ENCODE measurements at regions not wholly inside any gene's neighbourhood (a gene's known extent, or its start where the extent isn't known, plus 50 kb on each side); places are given as distances from the start of the nearest gene placed in this dataset.
"Not testable (repeated sequence)": the region's sequence is repeated elsewhere in the genome, so short reads cannot be mapped to it uniquely, and the experiment has no call there.

DNA sequence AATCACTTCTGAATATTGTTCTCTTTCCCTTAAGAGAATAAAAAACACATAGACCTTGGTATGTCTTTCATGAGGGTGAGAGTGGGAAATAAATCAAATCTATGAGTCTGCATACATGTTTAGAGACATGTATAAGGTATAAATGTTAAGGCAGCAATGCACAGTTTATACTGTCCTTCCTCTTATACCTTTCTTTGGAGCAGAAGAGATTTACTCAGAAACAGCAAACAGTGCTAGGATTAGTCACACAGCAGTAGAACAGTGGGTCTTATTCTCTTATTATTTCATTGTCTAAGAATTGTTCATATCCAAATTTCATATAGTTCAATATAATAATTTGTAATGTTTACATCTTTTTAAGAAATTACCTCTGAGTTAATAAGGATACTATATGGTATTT lies 126.7 kb upstream of the TMEM196 start:
- no peaks in the 10 kb centered on the region for H3K27me3 ChIP-seq (ENCODE audit: control insufficient read depth in 1 of 2, insufficient read depth in 2 of 2, low read length in 2 of 2)
- DNase-seq, result no peak
- H3K9me3 ChIP-seq (ENCODE audit: control insufficient read depth in 1 of 2, insufficient read depth in 1 of 2, low read length in 2 of 2), result no peaks in the 10 kb centered on the region
- H3K4me1 ChIP-seq (ENCODE audit: insufficient read depth, low read length), result no peaks in the 10 kb centered on the region
- no peak overlapping the region for H3K4me3 ChIP-seq (ENCODE audit: low read length)
- TF ChIP-seq, protein P1, sequence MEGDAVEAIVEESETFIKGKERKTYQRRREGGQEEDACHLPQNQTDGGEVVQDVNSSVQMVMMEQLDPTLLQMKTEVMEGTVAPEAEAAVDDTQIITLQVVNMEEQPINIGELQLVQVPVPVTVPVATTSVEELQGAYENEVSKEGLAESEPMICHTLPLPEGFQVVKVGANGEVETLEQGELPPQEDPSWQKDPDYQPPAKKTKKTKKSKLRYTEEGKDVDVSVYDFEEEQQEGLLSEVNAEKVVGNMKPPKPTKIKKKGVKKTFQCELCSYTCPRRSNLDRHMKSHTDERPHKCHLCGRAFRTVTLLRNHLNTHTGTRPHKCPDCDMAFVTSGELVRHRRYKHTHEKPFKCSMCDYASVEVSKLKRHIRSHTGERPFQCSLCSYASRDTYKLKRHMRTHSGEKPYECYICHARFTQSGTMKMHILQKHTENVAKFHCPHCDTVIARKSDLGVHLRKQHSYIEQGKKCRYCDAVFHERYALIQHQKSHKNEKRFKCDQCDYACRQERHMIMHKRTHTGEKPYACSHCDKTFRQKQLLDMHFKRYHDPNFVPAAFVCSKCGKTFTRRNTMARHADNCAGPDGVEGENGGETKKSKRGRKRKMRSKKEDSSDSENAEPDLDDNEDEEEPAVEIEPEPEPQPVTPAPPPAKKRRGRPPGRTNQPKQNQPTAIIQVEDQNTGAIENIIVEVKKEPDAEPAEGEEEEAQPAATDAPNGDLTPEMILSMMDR (IDR thresholded peaks at IDR 0.05), result no peak
- no peak overlapping the region for H3K27ac ChIP-seq (ENCODE audit: low read depth in 1 of 2, low read length in 2 of 2)
- Mint-ChIP-seq H3K4me3 (no peak overlapping the region), H3K4me1 (ENCODE audit: low read depth) (no peaks in the 10 kb centered on the region), H3K36me3 (ENCODE audit: low read depth) (no peaks in the 10 kb centered on the region), H3K27me3 (no peaks in the 10 kb centered on the region), H3K27ac (no peak overlapping the region), H3K9me3 (peaks cover 6% of the 10 kb centered on the region)
- intact Hi-C loops (cut with DNase I, micrococcal nuclease), result no loop called here
- H3K36me3 ChIP-seq (ENCODE audit: insufficient read depth, low read length), result no peaks in the 10 kb centered on the region
- ChIA-PET CTCF (no interaction called here), POLR2A (no interaction called here)
- no peak for ATAC-seq (ENCODE audit: poor library complexity)

DNA sequence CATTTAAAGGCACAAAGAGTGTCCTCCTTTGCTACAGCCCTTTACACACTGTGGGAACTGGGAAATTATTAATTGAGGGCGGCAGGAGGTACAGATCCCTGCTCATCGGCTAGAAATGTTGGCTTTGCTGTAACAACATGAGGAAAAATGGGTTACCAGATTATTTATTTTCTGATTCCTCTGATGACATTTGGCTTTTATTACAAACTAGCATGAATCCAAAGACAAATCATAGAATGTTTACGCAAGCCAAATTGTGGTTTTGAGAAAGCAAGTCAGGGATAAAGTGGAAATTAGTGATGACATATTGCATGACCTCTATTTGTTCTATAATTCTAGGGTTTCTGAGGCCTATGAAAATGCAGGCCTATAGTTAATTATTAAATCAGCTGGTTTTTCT lies 126.1 kb upstream of the TMEM196 start:
- Histone ChIP-seq H3K27ac (ENCODE audit: low read depth in 1 of 2, low read length in 2 of 2) (no peak overlapping the region), H3K27me3 (ENCODE audit: control insufficient read depth in 1 of 2, insufficient read depth in 2 of 2, low read length in 2 of 2) (no peaks in the 10 kb centered on the region), H3K4me3 (ENCODE audit: low read length) (no peak overlapping the region), H3K4me1 (ENCODE audit: insufficient read depth, low read length) (no peaks in the 10 kb centered on the region), H3K9me3 (ENCODE audit: control insufficient read depth in 1 of 2, insufficient read depth in 1 of 2, low read length in 2 of 2) (no peaks in the 10 kb centered on the region), H3K36me3 (ENCODE audit: insufficient read depth, low read length) (no peaks in the 10 kb centered on the region)
- H3K27me3 Mint-ChIP-seq, result no peaks in the 10 kb centered on the region
- ChIA-PET POLR2A (no interaction called here), CTCF (no interaction called here)
- ATAC-seq (ENCODE audit: poor library complexity) (no peak), DNase-seq (no peak)
- no peaks in the 10 kb centered on the region for H3K36me3 Mint-ChIP-seq (ENCODE audit: low read depth)
- no peak overlapping the region for H3K27ac Mint-ChIP-seq
- TF ChIP-seq, protein P1 (IDR thresholded peaks at IDR 0.05), result no peak
- no peaks in the 10 kb centered on the region for H3K4me1 Mint-ChIP-seq (ENCODE audit: low read depth)
- no peak overlapping the region for H3K4me3 Mint-ChIP-seq
- intact Hi-C loops (cut with DNase I, micrococcal nuclease), result no loop called here
- peaks cover 6% of the 10 kb centered on the region for H3K9me3 Mint-ChIP-seq

DNA sequence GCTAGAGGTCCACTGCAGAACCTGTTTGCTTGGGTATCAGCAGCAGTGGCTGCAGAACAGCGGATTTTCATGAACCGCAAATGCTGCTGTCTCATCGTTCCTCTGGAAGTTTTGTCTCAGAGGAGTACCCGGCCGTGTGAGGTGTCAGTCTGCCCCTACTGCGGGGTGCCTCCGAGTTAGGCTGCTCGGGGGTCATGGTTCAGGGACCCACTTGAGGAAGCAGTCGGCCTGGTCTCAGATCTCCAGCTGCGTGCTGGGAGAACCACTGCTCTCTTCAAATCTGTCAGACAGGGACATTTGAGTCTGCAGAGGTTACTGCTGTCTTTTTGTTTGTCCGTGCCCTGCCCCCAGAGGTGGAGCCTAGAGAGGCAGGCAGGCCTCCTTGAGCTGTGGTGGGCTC lies 109.5 kb upstream of the TMEM196 start:
- intact Hi-C loops (cut with DNase I, micrococcal nuclease); H3K4me3 ChIP-seq (ENCODE audit: low read length); POLR2A ChIA-PET; H3K27me3 ChIP-seq (ENCODE audit: control insufficient read depth in 1 of 2, insufficient read depth in 2 of 2, low read length in 2 of 2); H3K36me3 ChIP-seq (ENCODE audit: insufficient read depth, low read length); H3K4me1 Mint-ChIP-seq (ENCODE audit: low read depth); H3K27ac ChIP-seq (ENCODE audit: low read depth in 1 of 2, low read length in 2 of 2); H3K27me3 Mint-ChIP-seq; H3K36me3 Mint-ChIP-seq (ENCODE audit: low read depth); ATAC-seq (ENCODE audit: poor library complexity); H3K27ac Mint-ChIP-seq; H3K4me3 Mint-ChIP-seq; DNase-seq; CTCF ChIA-PET; H3K9me3 ChIP-seq (ENCODE audit: control insufficient read depth in 1 of 2, insufficient read depth in 1 of 2, low read length in 2 of 2); H3K9me3 Mint-ChIP-seq; H3K4me1 ChIP-seq (ENCODE audit: insufficient read depth, low read length): not testable (repeated sequence)

DNA sequence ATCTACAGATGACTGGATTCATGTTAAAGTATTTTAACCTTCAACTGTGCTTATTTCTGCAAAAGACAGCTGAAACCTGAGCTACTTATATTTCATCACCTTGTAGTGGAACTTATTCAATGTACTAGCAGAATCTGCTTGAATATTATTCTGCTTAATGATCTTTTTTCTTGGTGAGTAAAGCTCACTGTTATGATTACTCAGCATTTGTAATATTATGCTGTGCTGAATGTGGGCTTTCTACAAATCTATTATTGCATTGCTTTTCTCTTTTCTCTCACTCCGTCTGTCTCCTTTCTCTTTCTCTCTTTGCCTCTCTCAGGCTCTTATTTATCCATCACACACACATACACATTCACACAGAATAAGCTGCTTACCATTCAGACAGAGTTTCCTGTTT lies 98.7 kb upstream of the TMEM196 start:
- ChIA-PET CTCF (no interaction called here), POLR2A (no interaction called here)
- Histone ChIP-seq H3K9me3 (ENCODE audit: control insufficient read depth in 1 of 2, insufficient read depth in 1 of 2, low read length in 2 of 2) (no peaks in the 10 kb centered on the region), H3K4me1 (ENCODE audit: insufficient read depth, low read length) (no peaks in the 10 kb centered on the region), H3K27me3 (ENCODE audit: control insufficient read depth in 1 of 2, insufficient read depth in 2 of 2, low read length in 2 of 2) (no peaks in the 10 kb centered on the region), H3K36me3 (ENCODE audit: insufficient read depth, low read length) (no peaks in the 10 kb centered on the region), H3K27ac (ENCODE audit: low read depth in 1 of 2, low read length in 2 of 2) (no peak overlapping the region), H3K4me3 (ENCODE audit: low read length) (no peak overlapping the region)
- Mint-ChIP-seq H3K36me3 (ENCODE audit: low read depth) (no peaks in the 10 kb centered on the region), H3K4me3 (no peak overlapping the region), H3K27me3 (no peaks in the 10 kb centered on the region), H3K9me3 (no peaks in the 10 kb centered on the region), H3K27ac (no peak overlapping the region), H3K4me1 (ENCODE audit: low read depth) (no peaks in the 10 kb centered on the region)
- intact Hi-C loops (cut with DNase I, micrococcal nuclease), result no loop called here
- no peak for DNase-seq
- ATAC-seq (ENCODE audit: poor library complexity), result no peak
- TF ChIP-seq, protein P1 (IDR thresholded peaks at IDR 0.05), result no peak

Data from CD4-positive, alpha-beta T cell (primary cell).